K562 (cell line): ENCODE measurements at regions not wholly inside any gene's neighbourhood (a gene's known extent, or its start where the extent isn't known, plus 50 kb on each side); places are given as distances from the start of the nearest gene placed in this dataset.

Source experiments
- ATAC-seq: fragments of 200-7000 bp; cut with Tn5 transposase; 3 replicates; pipeline ENCODE4 v1.9.1; 2020; ENCODE audit warnings: moderate library complexity
- BruUV-seq: library from RNA; stranded (reverse); fragments of 400-500 nt; replicated peaks from 2 replicates; lab custom pipeline; 2021; lab: Mats Ljungman, UMichigan
- CTCF ChIA-PET: fragments of 300-600 bp; formaldehyde crosslinking; extraction: SDS; loops from one replicate; lab custom pipeline; 2021; ENCODE audit warnings: low intra/inter-chr PET ratio; lab: Yijun Ruan, JAX
- POLR2A ChIA-PET: fragments of 300-600, 350-650 bp; sonication (Branson Sonifier 250); formaldehyde crosslinking; extraction: SDS; loops from one replicate; lab custom pipeline; 2021; ENCODE audit warnings: antibody characterized with exemption, inconsistent platforms; lab: Yijun Ruan, JAX
- DNase-seq, 4 experiments: peaks; one replicate each; pipeline versions ENCODE4 v3.0.0 to v3.0.0-alpha.2; 2011 to 2018; ENCODE audit warnings: low spot score in 3 of 4, mixed read lengths in 3 of 4; ENCODE audit errors: extremely low read depth in 1 of 4
- FAIRE-seq: peaks from 2 replicates; lab custom pipeline; 2011; peaks lifted over from hg19 to GRCh38; lab: Jason Lieb, UNC
- H2AFZ ChIP-seq: 2 replicates; pipeline ENCODE4 v1.6.0; 2011; ENCODE audit warnings: low read depth, low read length, control low read depth, inconsistent platforms
- H3K27ac ChIP-seq: fragments of 200-600 bp; 3 replicates; pipeline ENCODE4 v1.8.0; 2011; ENCODE audit warnings: low read depth, mild to moderate bottlenecking, control low read depth, inconsistent platforms, low read length, moderate library complexity, mixed read lengths; ENCODE audit errors: extremely low read depth
- H3K27me3 ChIP-seq, 2 experiments: fragments of 300-600 bp in 1 of 2; 2 replicates in 1 of 2; 3 replicates in 1 of 2; pipeline versions ENCODE4 v1.6.0 to v1.8.0; 2011; ENCODE audit warnings: inconsistent platforms in 2 of 2, low read length in 2 of 2, mild to moderate bottlenecking in 1 of 2, mixed read lengths in 1 of 2, moderate library complexity in 1 of 2; ENCODE audit not compliant: control insufficient read depth in 2 of 2, insufficient read depth in 2 of 2
- H3K36me3 ChIP-seq: fragments of 300-600 bp; 3 replicates; pipeline ENCODE4 v1.8.0; 2011; ENCODE audit warnings: mild to moderate bottlenecking, low read length, inconsistent platforms; ENCODE audit not compliant: control insufficient read depth, insufficient read depth
- H3K4me1 ChIP-seq, 2 experiments: fragments of 200-600 bp in 1 of 2; replicated peaks in 1 of 2; 2 replicates in 1 of 2; 3 replicates in 1 of 2; pipeline versions ENCODE4 v1.5.1 to v1.8.0; 2011; ENCODE audit warnings: inconsistent platforms in 2 of 2, low read length in 2 of 2, mild to moderate bottlenecking in 1 of 2, mixed read lengths in 1 of 2, moderate library complexity in 1 of 2; ENCODE audit not compliant: control insufficient read depth in 2 of 2, insufficient read depth in 2 of 2
- H3K4me2 ChIP-seq: 2 replicates; pipeline ENCODE4 v1.6.1; 2011; ENCODE audit warnings: low read length, control low read depth, inconsistent platforms, mixed read lengths; ENCODE audit not compliant: insufficient read depth
- H3K4me3 ChIP-seq: fragments of 200-600 bp; sonication (generic), shearing (Covaris generic); 2 replicates; pipeline ENCODE4 v1.5.1; 2016; ENCODE audit warnings: control low read depth, inconsistent platforms
- H3K79me2 ChIP-seq: fragments of 200-600 bp; 3 replicates; pipeline ENCODE4 v1.8.0; 2011; ENCODE audit warnings: low read length, inconsistent platforms; ENCODE audit not compliant: control insufficient read depth, insufficient read depth
- H3K9ac ChIP-seq, 2 experiments: 2 replicates each; pipeline versions ENCODE4 v1.6.0 to v1.6.1; 2011; ENCODE audit warnings: low read depth in 2 of 2, low read length in 2 of 2, control low read depth in 1 of 2, inconsistent platforms in 1 of 2, mild to moderate bottlenecking in 1 of 2, mixed read lengths in 1 of 2; ENCODE audit not compliant: insufficient read depth in 1 of 2
- H3K9me1 ChIP-seq: one replicate; pipeline ENCODE4 v1.6.0; 2011; ENCODE audit warnings: inconsistent platforms, mild to moderate bottlenecking, low read length, moderate library complexity; ENCODE audit not compliant: control insufficient read depth, insufficient read depth
- H3K9me3 ChIP-seq: replicated peaks from 2 replicates; pipeline ENCODE4 v1.5.1; 2011; ENCODE audit warnings: low read depth, low read length, inconsistent platforms; ENCODE audit not compliant: control insufficient read depth, insufficient read depth
- H4K20me1 ChIP-seq: replicated peaks from 2 replicates; pipeline ENCODE4 v1.6.1; 2011; ENCODE audit warnings: low read length, inconsistent platforms, mixed read lengths; ENCODE audit not compliant: control insufficient read depth, insufficient read depth
- CTCF ChIP-seq, 3 experiments: IDR thresholded peaks in 2 of 3; conservative IDR thresholded peaks in 1 of 3; 2 replicates each; pipeline ENCODE4 v1.5.1; 2011 to 2012; ENCODE audit warnings: low read length in 3 of 3, mild to moderate bottlenecking in 3 of 3, control low read depth in 2 of 3, improper control_type of control experiment in 1 of 3, inconsistent platforms in 1 of 3, low read depth in 1 of 3, mixed read lengths in 1 of 3, moderate library complexity in 1 of 3; ENCODE audit not compliant: insufficient read depth in 2 of 3
- DLX4 ChIP-seq: fragments of 250-450 bp; sonication (Bioruptor Pico); IDR thresholded peaks from 2 replicates; pipeline ENCODE4 v1.6.1; 2021; ENCODE audit warnings: mild to moderate bottlenecking
- ETV1 ChIP-seq: fragments of 450-650 bp; conservative IDR thresholded peaks from 2 replicates; pipeline ENCODE4 v1.6.1; 2016; ENCODE audit warnings: missing genetic modification characterization, control low read depth, low read depth, missing compliant biosample characterization
- RAD21 ChIP-seq, 2 experiments: fragments of 250-450 bp in 1 of 2; fragments of 450-650 bp in 1 of 2; sonication (Bioruptor Pico) in 1 of 2; formaldehyde crosslinking in 1 of 2; IDR thresholded peaks in 1 of 2; conservative IDR thresholded peaks in 1 of 2; 2 replicates each; pipeline versions ENCODE4 v1.4.0 to v1.8.0; 2020 to 2022; ENCODE audit warnings: mild to moderate bottlenecking in 2 of 2, moderate library complexity in 1 of 2
- ZNF311 ChIP-seq: fragments of 250-450 bp; sonication (Bioruptor Pico); IDR thresholded peaks from 2 replicates; pipeline ENCODE4 v1.4.0; 2020; ENCODE audit warnings: mild to moderate bottlenecking, moderate library complexity
- ZNF79 ChIP-seq: fragments of 250-450 bp; sonication (Bioruptor Pico); IDR thresholded peaks from 2 replicates; pipeline ENCODE4 v1.4.0; 2020; ENCODE audit warnings: low read depth, mild to moderate bottlenecking, moderate library complexity
- WGBS: fragments of 100-300 bp; shearing (Covaris generic); methylation state at CpG from one replicate; pipeline ENCODE4 v1.1.6; 2016; ENCODE audit warnings: low coverage, mixed read lengths; ENCODE audit not compliant: insufficient coverage; ENCODE audit errors: missing lambda C conversion rate; 5-methylcytosine and 5-hydroxymethylcytosine counted together
- in situ Hi-C: fragments of 300-500 bp; cut with MboI; formaldehyde crosslinking; loops from 4 replicates; pipeline ENCODE4 v1.15.0; 2018; ENCODE audit warnings: inconsistent platforms, mixed read lengths
- intact Hi-C: fragments of 100-400 bp; cut with micrococcal nuclease; formaldehyde crosslinking; loops from 2 replicates; pipeline ENCODE4 v1.14.2; 2022

GRCh38 chr4:177047851-177048174 lies 255.1 kb upstream of the VEGFC start:
- in situ Hi-C loops = no loop called here
- Histone ChIP-seq H3K27ac (no peak overlapping the region), H3K9ac (no peak overlapping the region), H3K27me3 (no peaks in the 10 kb centered on the region), H3K36me3 (no peaks in the 10 kb centered on the region), H3K9me3 (no peaks in the 10 kb centered on the region), H4K20me1 (no peaks in the 10 kb centered on the region), H2AFZ (no peak overlapping the region), H3K4me1 (no peaks in the 10 kb centered on the region), H3K9me1 (no peaks in the 10 kb centered on the region), H3K4me3 (no peak overlapping the region)
- ATAC-seq (no peak), FAIRE-seq (no peak), DNase-seq (no peak)
- 0% methylated on average over 1 of the region's 1 CpG for WGBS
- ChIA-PET CTCF (no interaction called here), POLR2A (no interaction called here)
- TF ChIP-seq ZNF79 (CRISPR knock-in tag) = no peak
- no peak for TF ChIP-seq ETV1 (tag)
- TF ChIP-seq, all 486 proteins: peak for 0
- intact Hi-C loops = loop anchor here (2.0 to 10.0 kb wide), 2 partner anchors 287 to 673 kb away; no protein-coding TSS in a partner anchor
- Histone ChIP-seq H3K79me2 (no peaks in the 10 kb centered on the region), H3K4me2 (no peak overlapping the region)
- no TSS peak for BruUV-seq

- 1% methylated on average over 7 of the region's 7 CpGs for WGBS
- Histone ChIP-seq H3K36me3 (no peaks in the 10 kb centered on the region), H3K9ac (no peak overlapping the region), H3K9me1 (no peaks in the 10 kb centered on the region), H3K9me3 (no peaks in the 10 kb centered on the region), H3K27me3 (no peaks in the 10 kb centered on the region), H3K4me2 (no peak overlapping the region), H3K4me1 (no peaks in the 10 kb centered on the region), H2AFZ (no peak overlapping the region), H3K4me3 (no peak overlapping the region), H3K79me2 (no peaks in the 10 kb centered on the region), H3K27ac (no peak overlapping the region), H4K20me1 (no peaks in the 10 kb centered on the region)
- in situ Hi-C loops = no loop called here
- FAIRE-seq = no peak
- POLR2A ChIA-PET = no interaction called here
- BruUV-seq = no TSS peak
- peak; percentile 5 to 41 (median 18) for DNase-seq
- CTCF ChIA-PET = no interaction called here
- TF ChIP-seq DLX4 (CRISPR knock-in tag) (no peak), CTCF (IDR thresholded peaks at IDR 0.05 in 2 of 3, conservative IDR thresholded peaks at IDR 0.05 in 1 of 3; ENCODE audit: insufficient read depth in 2 of 3, low read depth in 1 of 3, low read length in 3 of 3) (peak in 2 of 3 experiments; percentile 28 to 40; a peak in 2 of 6 replicates), ZNF311 (CRISPR knock-in tag) (no peak), RAD21 (CRISPR knock-in tag; conservative IDR thresholded peaks at IDR 0.05 in 1 of 2, IDR thresholded peaks at IDR 0.05 in 1 of 2) (peak in 1 of 2 experiments; percentile 29; a peak in 1 of 4 replicates)
- intact Hi-C loops = no loop called here
- peak; percentile 69 for ATAC-seq
Observed at GRCh38 chr4:177051473-177052060, 258.1 kb upstream of the NEIL3 start.
